Lung (tissue), 11 donors: ENCODE measurements at regions not wholly inside any gene's neighbourhood (a gene's known extent, or its start where the extent isn't known, plus 50 kb on each side); places are given as distances from the start of the nearest gene placed in this dataset.

ENCODE experiments used
- ATAC-seq: fragments of 200-7000 bp; cut with Tn5 transposase; one replicate; pipeline ENCODE4 v1.9.1; 2020; ENCODE audit warnings: moderate number of reproducible peaks; ENCODE audit not compliant: insufficient read depth, low FRiP score
- DNase-seq, 3 donors: peaks; one replicate each; pipeline ENCODE4 v3.0.0-alpha.2; 2013 to 2017
- H3K27ac ChIP-seq, 2 donors: one replicate each; pipeline ENCODE4 v1.5.1; 2013; ENCODE audit warnings: mild to moderate bottlenecking in 2 of 2, moderate library complexity in 2 of 2, control low read depth in 1 of 2, inconsistent platforms in 1 of 2, low read depth in 1 of 2, low read length in 1 of 2
- H3K27me3 ChIP-seq, 3 donors: one replicate each; pipeline ENCODE4 v1.5.1; 2013; ENCODE audit warnings: low read length in 2 of 3; ENCODE audit not compliant: control insufficient read depth in 3 of 3, insufficient read depth in 3 of 3
- H3K36me3 ChIP-seq, 4 donors: one replicate each; pipeline ENCODE4 v1.5.1; 2013; ENCODE audit warnings: low read length in 4 of 4, mild to moderate bottlenecking in 1 of 4, moderate library complexity in 1 of 4; ENCODE audit not compliant: control insufficient read depth in 4 of 4, insufficient read depth in 4 of 4
- H3K4me1 ChIP-seq, 5 donors: one replicate each; pipeline ENCODE4 v1.5.1; 2013; ENCODE audit warnings: low read length in 5 of 5, mild to moderate bottlenecking in 2 of 5, moderate library complexity in 1 of 5; ENCODE audit not compliant: control insufficient read depth in 5 of 5, insufficient read depth in 5 of 5
- H3K4me3 ChIP-seq: one replicate; pipeline ENCODE4 v1.5.1; 2013; ENCODE audit warnings: mild to moderate bottlenecking, control low read depth, moderate library complexity
- H3K9ac ChIP-seq, 2 donors: one replicate each; pipeline ENCODE4 v1.5.1; 2013; ENCODE audit warnings: low read length in 2 of 2, control low read depth in 1 of 2; ENCODE audit not compliant: insufficient read depth in 1 of 2
- H3K9me3 ChIP-seq, 4 donors: one replicate each; pipeline ENCODE4 v1.5.1; 2013; ENCODE audit warnings: low read length in 3 of 4, mild to moderate bottlenecking in 1 of 4, moderate library complexity in 1 of 4; ENCODE audit not compliant: control insufficient read depth in 4 of 4, insufficient read depth in 3 of 4
- CTCF ChIP-seq: IDR thresholded peaks from 2 replicates; pipeline ENCODE4 v1.5.1; 2012; ENCODE audit warnings: mild to moderate bottlenecking; ENCODE audit errors: control extremely low read depth, extremely low read depth
- WGBS, 2 donors: extraction: QIAGEN DNeasy Blood & Tissue Kit; methylation state at CpG; one replicate each; pipeline ENCODE4 v1.1.7; 2013; 5-methylcytosine and 5-hydroxymethylcytosine counted together
- donor health status: control.
- donor health status: control.
- donor health status: Bipolar disorder and iron deficiency.
- donor health status: healthy.
- donor health status: DM: yes; HTN: yes; CAD: no.

DNA sequence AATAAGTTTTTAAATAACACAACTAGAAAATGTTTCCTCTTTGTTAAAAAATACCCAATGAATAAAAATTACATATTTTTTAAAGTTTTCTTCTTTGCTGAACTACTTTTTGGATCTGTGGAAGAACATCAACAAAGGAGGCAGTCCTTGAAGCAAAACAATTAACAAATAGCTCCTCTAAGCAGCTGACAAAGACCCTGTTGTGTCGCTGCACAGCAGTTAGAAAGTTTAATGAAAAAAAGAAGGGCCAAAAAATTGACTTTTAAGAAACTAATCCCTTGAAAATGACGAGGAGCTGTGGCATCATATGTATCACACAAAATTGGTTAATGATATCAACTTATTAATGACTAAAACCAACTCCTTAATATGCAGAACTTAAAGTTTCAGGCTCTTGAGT lies 72.1 kb downstream of the SLITRK1 start:
- 46 to 72% methylated on average over 2 of the region's 2 CpGs for WGBS, 2 donors
- H3K27me3 ChIP-seq, result no peaks in the 10 kb centered on the region
- no peak overlapping the region for H3K4me3 ChIP-seq
- DNase-seq, result no peak
- no peak for ATAC-seq
- H3K4me1 ChIP-seq, result no peaks in the 10 kb centered on the region
- no peaks in the 10 kb centered on the region for H3K9me3 ChIP-seq
- no peak for TF ChIP-seq CTCF
- no peak overlapping the region for H3K9ac ChIP-seq
- H3K36me3 ChIP-seq, result no peaks in the 10 kb centered on the region
- H3K27ac ChIP-seq, result no peak overlapping the region

DNA sequence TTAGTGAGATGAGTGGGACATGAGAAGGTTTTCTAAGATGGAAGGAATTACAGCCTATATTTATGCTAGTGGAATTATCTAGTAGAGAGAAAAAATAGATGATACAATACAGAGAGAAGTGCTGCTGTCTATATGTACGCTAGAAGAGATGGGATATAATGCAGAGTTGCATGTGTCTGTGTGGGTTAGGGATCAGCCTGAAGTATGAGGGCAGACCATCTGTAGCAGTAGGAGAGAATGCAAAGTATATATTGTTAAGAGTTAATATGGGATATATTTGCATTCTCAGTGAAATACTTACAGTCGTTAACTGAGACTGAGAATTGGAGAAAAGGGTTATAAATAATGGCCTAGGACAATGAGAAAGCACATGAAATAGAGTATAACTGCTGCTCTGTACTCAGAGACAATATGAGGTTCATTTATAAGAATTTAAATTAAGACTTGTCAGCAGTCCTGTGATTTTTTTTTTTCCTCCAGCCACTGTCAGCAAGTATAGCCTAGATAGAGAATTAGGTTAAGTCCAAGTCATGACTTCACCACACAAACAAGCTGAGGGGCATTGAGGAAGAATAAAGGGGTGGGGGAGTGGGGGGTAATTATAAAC lies 77.8 kb downstream of the SLITRK1 start:
- no peak for TF ChIP-seq CTCF
- 88% methylated on average over 2 of the region's 2 CpGs for WGBS, 2 donors
- Histone ChIP-seq H3K9me3 (no peaks in the 10 kb centered on the region), H3K4me3 (no peak overlapping the region), H3K36me3 (no peaks in the 10 kb centered on the region), H3K4me1 (no peaks in the 10 kb centered on the region), H3K27me3 (no peaks in the 10 kb centered on the region), H3K27ac (no peak overlapping the region), H3K9ac (no peak overlapping the region)
- ATAC-seq, result no peak
- DNase-seq, result no peak

GRCh38 chr13:83798731-83799130 lies 83.5 kb downstream of the SLITRK1 start:
- DNase-seq, result no peak
- H3K9ac ChIP-seq, result no peak overlapping the region
- no peak overlapping the region for H3K27ac ChIP-seq
- peaks cover 0 to 2% (median 0%) of the 10 kb centered on the region in 5 donors for H3K4me1 ChIP-seq
- H3K36me3 ChIP-seq, result no peaks in the 10 kb centered on the region
- ATAC-seq, result no peak
- no peaks in the 10 kb centered on the region for H3K9me3 ChIP-seq
- 69 to 76% methylated on average over 1 of the region's 1 CpG for WGBS, 2 donors
- no peak overlapping the region for H3K4me3 ChIP-seq
- no peaks in the 10 kb centered on the region for H3K27me3 ChIP-seq
- no peak for TF ChIP-seq CTCF

- TF ChIP-seq CTCF, result no peak
- ATAC-seq, result no peak
These were observed 85.9 kb downstream of the SLITRK1 start for GRCh38 chr13:83796364-83796763.

More at GRCh38 chr13:83796364-83796763, 85.9 kb downstream of the SLITRK1 start:
- H3K36me3 ChIP-seq, result no peaks in the 10 kb centered on the region
- no peak overlapping the region for H3K4me3 ChIP-seq
- H3K27me3 ChIP-seq, result no peaks in the 10 kb centered on the region
- H3K9ac ChIP-seq, result no peak overlapping the region
- WGBS, 2 donors, result 64 to 76% methylated on average over 2 of the region's 2 CpGs
- H3K9me3 ChIP-seq, result no peaks in the 10 kb centered on the region
- peaks cover 0 to 2% (median 0%) of the 10 kb centered on the region in 5 donors for H3K4me1 ChIP-seq
- DNase-seq, result peak in 1 of 3 donors; percentile 0
- H3K27ac ChIP-seq, result no peak overlapping the region
